ENCODE measurements at regions not wholly inside any gene's neighbourhood (a gene's known extent, or its start where the extent isn't known, plus 50 kb on each side); places are given as distances from the start of the nearest gene placed in this dataset.

DNA sequence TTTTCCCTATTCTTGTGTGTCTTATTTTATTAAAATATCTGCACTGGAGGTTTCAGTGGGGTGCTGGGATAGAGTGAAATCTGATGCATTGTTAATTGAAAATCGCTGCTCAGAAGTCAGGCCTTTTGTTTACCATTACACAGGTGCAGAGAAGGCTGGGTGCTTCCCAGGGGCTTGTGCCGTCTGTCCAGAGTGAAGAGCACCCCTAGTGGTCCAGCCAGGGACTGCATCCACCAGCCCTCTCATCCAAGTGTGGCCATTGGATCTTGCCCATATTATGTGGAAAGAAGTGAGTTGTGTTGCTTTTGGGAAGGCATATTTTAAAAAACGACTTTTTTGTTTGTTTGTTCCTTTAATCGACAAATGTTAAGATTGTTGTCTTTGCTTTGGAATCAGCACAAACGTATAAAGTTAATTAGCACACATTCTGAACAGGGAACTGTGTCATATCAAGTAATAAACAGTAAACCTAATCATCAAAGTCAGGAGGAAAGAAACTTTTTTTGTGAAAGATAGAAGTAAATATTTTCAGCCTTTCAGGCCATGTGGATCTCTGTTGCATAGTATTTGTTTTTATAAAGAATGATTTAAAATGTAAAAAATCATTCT is 315.6 kb downstream of the MTRR start:
- TF ChIP-seq, protein P1, sequence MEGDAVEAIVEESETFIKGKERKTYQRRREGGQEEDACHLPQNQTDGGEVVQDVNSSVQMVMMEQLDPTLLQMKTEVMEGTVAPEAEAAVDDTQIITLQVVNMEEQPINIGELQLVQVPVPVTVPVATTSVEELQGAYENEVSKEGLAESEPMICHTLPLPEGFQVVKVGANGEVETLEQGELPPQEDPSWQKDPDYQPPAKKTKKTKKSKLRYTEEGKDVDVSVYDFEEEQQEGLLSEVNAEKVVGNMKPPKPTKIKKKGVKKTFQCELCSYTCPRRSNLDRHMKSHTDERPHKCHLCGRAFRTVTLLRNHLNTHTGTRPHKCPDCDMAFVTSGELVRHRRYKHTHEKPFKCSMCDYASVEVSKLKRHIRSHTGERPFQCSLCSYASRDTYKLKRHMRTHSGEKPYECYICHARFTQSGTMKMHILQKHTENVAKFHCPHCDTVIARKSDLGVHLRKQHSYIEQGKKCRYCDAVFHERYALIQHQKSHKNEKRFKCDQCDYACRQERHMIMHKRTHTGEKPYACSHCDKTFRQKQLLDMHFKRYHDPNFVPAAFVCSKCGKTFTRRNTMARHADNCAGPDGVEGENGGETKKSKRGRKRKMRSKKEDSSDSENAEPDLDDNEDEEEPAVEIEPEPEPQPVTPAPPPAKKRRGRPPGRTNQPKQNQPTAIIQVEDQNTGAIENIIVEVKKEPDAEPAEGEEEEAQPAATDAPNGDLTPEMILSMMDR (conservative IDR thresholded peaks at IDR 0.05), result peak; percentile 99
- TF ChIP-seq ZFX (IDR thresholded peaks at IDR 0.05), result no peak

Measured in C4-2B (cell line).